GM12878 (cell line): ENCODE measurements at regions not wholly inside any gene's neighbourhood (a gene's known extent, or its start where the extent isn't known, plus 50 kb on each side); places are given as distances from the start of the nearest gene placed in this dataset.

ENCODE experiments used
- ATAC-seq: fragments of 200-7000 bp; cut with Tn5 transposase; 3 replicates; pipeline ENCODE4 v1.9.1; 2020; ENCODE audit warnings: mild to moderate bottlenecking, moderate library complexity
- BruUV-seq: library from RNA; stranded (reverse); fragments of 400-500 nt; replicated peaks from 2 replicates; lab custom pipeline; 2021; lab: Mats Ljungman, UMichigan
- CTCF ChIA-PET: fragments of 300-600 bp; sonication (Branson Sonifier 250); formaldehyde crosslinking; extraction: SDS; loops from one replicate; lab custom pipeline; 2021; ENCODE audit warnings: inconsistent platforms; lab: Yijun Ruan, JAX
- POLR2A ChIA-PET: fragments of 350-600 bp; formaldehyde crosslinking; extraction: SDS; loops from one replicate; lab custom pipeline; 2021; ENCODE audit warnings: inconsistent platforms; lab: Charles Lee
- RAD21 ChIA-PET: fragments of 300-600 bp; sonication (Branson Sonifier 250); formaldehyde crosslinking; loops from one replicate; lab custom pipeline; 2023; ENCODE audit warnings: antibody characterized with exemption; ENCODE audit not compliant: unreplicated experiment; lab: Charles Lee
- SMC1A ChIA-PET: fragments of 300-600 bp; sonication (Branson Sonifier 250); formaldehyde crosslinking; loops from one replicate; lab custom pipeline; 2023; ENCODE audit not compliant: unreplicated experiment, uncharacterized antibody; lab: Charles Lee
- DNase-seq: peaks from one replicate; pipeline ENCODE4 v3.0.0-alpha.2; 2011; ENCODE audit warnings: low read depth, low spot score
- FAIRE-seq: peaks from 3 replicates; lab custom pipeline; 2011; peaks lifted over from hg19 to GRCh38; lab: Jason Lieb, UNC
- H2AFZ ChIP-seq: 2 replicates; pipeline ENCODE4 v1.6.0; 2011; ENCODE audit warnings: low read depth, low read length, control low read depth; ENCODE audit not compliant: control insufficient read depth
- H3K27ac ChIP-seq: 2 replicates; pipeline ENCODE4 v1.5.1; 2011; ENCODE audit warnings: control low read depth; ENCODE audit not compliant: control insufficient read depth, insufficient read depth
- H3K27me3 ChIP-seq, 2 experiments: replicated peaks in 1 of 2; 2 replicates each; pipeline versions ENCODE4 v1.6.0 to v1.6.1; 2011; ENCODE audit warnings: low read length in 1 of 2; ENCODE audit not compliant: control insufficient read depth in 2 of 2, insufficient read depth in 2 of 2
- H3K36me3 ChIP-seq, 2 experiments: 2 replicates each; pipeline ENCODE4 v1.5.1; 2011; ENCODE audit warnings: low read length in 1 of 2; ENCODE audit not compliant: control insufficient read depth in 2 of 2, insufficient read depth in 2 of 2
- H3K4me1 ChIP-seq: 2 replicates; pipeline ENCODE4 v1.6.1; 2011; ENCODE audit warnings: mild to moderate bottlenecking, low read length, moderate library complexity, mixed read lengths; ENCODE audit not compliant: control insufficient read depth, insufficient read depth
- H3K4me2 ChIP-seq: 2 replicates; pipeline ENCODE4 v1.6.0; 2011; ENCODE audit warnings: control low read depth; ENCODE audit not compliant: control insufficient read depth, insufficient read depth
- H3K4me3 ChIP-seq: fragments of 200-600 bp; sonication (generic); 2 replicates; pipeline ENCODE4 v1.5.1; 2016
- H3K79me2 ChIP-seq: 2 replicates; pipeline ENCODE4 v1.6.0; 2011; ENCODE audit warnings: low read length; ENCODE audit not compliant: control insufficient read depth, insufficient read depth
- H3K9ac ChIP-seq: 2 replicates; pipeline ENCODE4 v1.8.0; 2011; ENCODE audit warnings: low read length, control low read depth, mixed read lengths; ENCODE audit not compliant: control insufficient read depth, insufficient read depth
- H3K9me3 ChIP-seq: replicated peaks from 3 replicates; pipeline ENCODE4 v1.5.1; 2011; ENCODE audit warnings: mild to moderate bottlenecking, low read length; ENCODE audit not compliant: control insufficient read depth, insufficient read depth
- H4K20me1 ChIP-seq: 2 replicates; pipeline ENCODE4 v1.6.0; 2011; ENCODE audit not compliant: control insufficient read depth, insufficient read depth
- BCLAF1 ChIP-seq: fragments of 450-650 bp; IDR thresholded peaks from 2 replicates; pipeline ENCODE4 v1.6.1; 2017; ENCODE audit warnings: antibody characterized with exemption, mild to moderate bottlenecking, moderate library complexity
- BMI1 ChIP-seq: fragments of 450-650 bp; IDR thresholded peaks from 2 replicates; pipeline ENCODE4 v1.6.1; 2016; ENCODE audit warnings: mild to moderate bottlenecking, moderate library complexity, borderline replicate concordance
- CREB1 ChIP-seq: IDR thresholded peaks from 2 replicates; pipeline ENCODE4 v1.6.1; 2012; ENCODE audit warnings: low read depth, mild to moderate bottlenecking, inconsistent platforms
- CUX1 ChIP-seq: IDR thresholded peaks from 2 replicates; pipeline ENCODE4 v1.6.1; 2012; ENCODE audit warnings: improper control_type of control experiment, low read depth, low read length; ENCODE audit not compliant: insufficient replicate concordance
- FOS ChIP-seq: IDR thresholded peaks from 3 replicates; pipeline ENCODE4 v1.6.1; 2011; ENCODE audit warnings: borderline replicate concordance; ENCODE audit not compliant: insufficient read length; ENCODE audit errors: extremely low read depth
- GABPA ChIP-seq: IDR thresholded peaks from 2 replicates; pipeline ENCODE4 v1.6.1; 2014; ENCODE audit warnings: antibody characterized with exemption, low read depth, mild to moderate bottlenecking, inconsistent platforms
- HCFC1 ChIP-seq: fragments of 150-350 bp; IDR thresholded peaks from 2 replicates; pipeline ENCODE4 v1.6.1; 2014; ENCODE audit warnings: low read length
- HSF1 ChIP-seq: fragments of 150-350 bp; IDR thresholded peaks from 2 replicates; pipeline ENCODE4 v1.6.1; 2014; ENCODE audit warnings: mild to moderate bottlenecking, low read depth, low read length
- IRF4 ChIP-seq: IDR thresholded peaks from 2 replicates; pipeline ENCODE4 v1.6.1; 2011; ENCODE audit warnings: low read depth, low read length
- KLF5 ChIP-seq: fragments of 450-650 bp; IDR thresholded peaks from 2 replicates; pipeline ENCODE4 v1.6.1; 2014; ENCODE audit warnings: mild to moderate bottlenecking; ENCODE audit not compliant: partially characterized antibody
- SIX5 ChIP-seq: IDR thresholded peaks from 2 replicates; pipeline ENCODE4 v1.6.1; 2011; ENCODE audit warnings: mild to moderate bottlenecking, low read depth, low read length, moderate library complexity; ENCODE audit not compliant: severe bottlenecking
- SRF ChIP-seq, 2 experiments: IDR thresholded peaks; 2 replicates each; pipeline ENCODE4 v1.6.1; 2011; ENCODE audit warnings: low read depth in 2 of 2, low read length in 2 of 2, mild to moderate bottlenecking in 1 of 2, moderate library complexity in 1 of 2
- STAT1 ChIP-seq: fragments of 450-650 bp; conservative IDR thresholded peaks from 2 replicates; pipeline ENCODE4 v1.6.1; 2014; ENCODE audit warnings: antibody characterized with exemption, mild to moderate bottlenecking
- TCF12 ChIP-seq: IDR thresholded peaks from 2 replicates; pipeline ENCODE4 v1.6.1; 2011; ENCODE audit warnings: low read depth, mild to moderate bottlenecking, low read length
- YY1 ChIP-seq: IDR thresholded peaks from 2 replicates; pipeline ENCODE4 v1.6.1; 2011; ENCODE audit warnings: low read depth, mild to moderate bottlenecking, low read length
- ZBED1 ChIP-seq: IDR thresholded peaks from 2 replicates; pipeline ENCODE4 v1.6.1; 2016; ENCODE audit warnings: borderline replicate concordance
- ZNF24 ChIP-seq: fragments of 450-650 bp; IDR thresholded peaks from 2 replicates; pipeline ENCODE4 v1.6.1; 2017; ENCODE audit warnings: antibody characterized with exemption, mild to moderate bottlenecking
- in situ Hi-C: fragments of 300-500 bp; cut with MboI; formaldehyde crosslinking; loops from 9 replicates; pipeline ENCODE4 v1.14.3; 2018; ENCODE audit warnings: mixed read lengths
- intact Hi-C: fragments of 100-400 bp; cut with micrococcal nuclease; formaldehyde crosslinking; loops from one replicate; pipeline ENCODE4 v1.14.2; 2022; ENCODE audit not compliant: unreplicated experiment

- no peak for TF ChIP-seq BCLAF1
- no peak for TF ChIP-seq TCF12
- no peak for TF ChIP-seq HSF1
- no peak for TF ChIP-seq ZBED1
- TF ChIP-seq IRF4, result no peak
- TF ChIP-seq KLF5, result no peak
Measured at GRCh38 chr10:108338146-108338545, 1173.6 kb upstream of the SORCS1 start (continued).

- intact Hi-C loops, result no loop called here
- Histone ChIP-seq H4K20me1 (no peaks in the 10 kb centered on the region), H2AFZ (no peak overlapping the region), H3K9ac (no peak overlapping the region), H3K27ac (no peak overlapping the region), H3K9me3 (no peaks in the 10 kb centered on the region), H3K79me2 (no peaks in the 10 kb centered on the region), H3K36me3 (no peaks in the 10 kb centered on the region), H3K4me2 (no peak overlapping the region), H3K4me3 (no peak overlapping the region), H3K4me1 (no peaks in the 10 kb centered on the region), H3K27me3 (no peaks in the 10 kb centered on the region)
- DNase-seq, result no peak
- ChIA-PET SMC1A (no interaction called here), POLR2A (no interaction called here), RAD21 (no interaction called here), CTCF (no interaction called here)
- in situ Hi-C loops, result no loop called here
- BruUV-seq, result no TSS peak
- ATAC-seq, result no peak
- no peak for FAIRE-seq
- TF ChIP-seq ZNF24 (no peak), HCFC1 (no peak), STAT1 (no peak), SIX5 (no peak), GABPA (no peak), BMI1 (no peak), CUX1 (no peak), FOS (no peak), YY1 (no peak), SRF (IDR thresholded peaks at IDR 0.05; ENCODE audit: low read depth in 2 of 2, low read length in 2 of 2) (no peak), CREB1 (no peak)
Measured at GRCh38 chr10:108336836-108337235, 1172.3 kb upstream of the SORCS1 start.
